Keratinocyte (primary cell): ENCODE measurements at regions not wholly inside any gene's neighbourhood (a gene's known extent, or its start where the extent isn't known, plus 50 kb on each side); places are given as distances from the start of the nearest gene placed in this dataset.

ENCODE experiments used
- EZH2 ChIP-seq: IDR thresholded peaks from one replicate; pipeline ENCODE4 v1.6.1; 2012; ENCODE audit warnings: inconsistent platforms, mild to moderate bottlenecking, low read length, moderate library complexity
- TF ChIP-seq, protein P1 (sequence below), 3 experiments: IDR thresholded peaks in 1 of 3; conservative IDR thresholded peaks in 1 of 3; optimal IDR thresholded peaks in 1 of 3; 2 replicates in 2 of 3; 3 replicates in 1 of 3; pipeline versions ENCODE3 to v1.5.1; 2011; ENCODE audit warnings: low read length in 3 of 3, mild to moderate bottlenecking in 3 of 3, moderate library complexity in 2 of 3, control low read depth in 1 of 3, inconsistent platforms in 1 of 3; ENCODE audit not compliant: insufficient read depth in 2 of 3; ENCODE audit errors: extremely low read depth in 1 of 3

DNA sequence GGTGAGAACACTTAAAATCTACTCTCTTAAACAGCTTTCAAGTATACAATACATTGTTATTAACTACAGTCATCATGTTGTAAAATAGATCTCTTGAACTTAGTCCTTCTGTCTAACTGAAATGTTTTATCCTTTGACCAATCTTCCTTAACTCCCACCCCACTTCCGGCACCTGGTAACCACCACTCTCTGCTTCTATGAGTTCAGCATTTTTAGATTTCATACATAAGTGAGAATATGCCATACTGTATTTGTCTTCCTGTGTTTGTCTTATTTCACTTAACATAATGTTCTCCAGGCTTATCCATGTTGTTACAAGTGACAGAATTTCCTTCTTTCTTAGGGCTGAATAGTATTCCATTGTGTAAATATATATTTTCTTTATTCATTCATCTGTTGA lies 144.1 kb upstream of the TRPC4 start:
- TF ChIP-seq, protein P1, sequence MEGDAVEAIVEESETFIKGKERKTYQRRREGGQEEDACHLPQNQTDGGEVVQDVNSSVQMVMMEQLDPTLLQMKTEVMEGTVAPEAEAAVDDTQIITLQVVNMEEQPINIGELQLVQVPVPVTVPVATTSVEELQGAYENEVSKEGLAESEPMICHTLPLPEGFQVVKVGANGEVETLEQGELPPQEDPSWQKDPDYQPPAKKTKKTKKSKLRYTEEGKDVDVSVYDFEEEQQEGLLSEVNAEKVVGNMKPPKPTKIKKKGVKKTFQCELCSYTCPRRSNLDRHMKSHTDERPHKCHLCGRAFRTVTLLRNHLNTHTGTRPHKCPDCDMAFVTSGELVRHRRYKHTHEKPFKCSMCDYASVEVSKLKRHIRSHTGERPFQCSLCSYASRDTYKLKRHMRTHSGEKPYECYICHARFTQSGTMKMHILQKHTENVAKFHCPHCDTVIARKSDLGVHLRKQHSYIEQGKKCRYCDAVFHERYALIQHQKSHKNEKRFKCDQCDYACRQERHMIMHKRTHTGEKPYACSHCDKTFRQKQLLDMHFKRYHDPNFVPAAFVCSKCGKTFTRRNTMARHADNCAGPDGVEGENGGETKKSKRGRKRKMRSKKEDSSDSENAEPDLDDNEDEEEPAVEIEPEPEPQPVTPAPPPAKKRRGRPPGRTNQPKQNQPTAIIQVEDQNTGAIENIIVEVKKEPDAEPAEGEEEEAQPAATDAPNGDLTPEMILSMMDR (optimal IDR thresholded peaks at IDR 0.05 in 1 of 3, IDR thresholded peaks at IDR 0.05 in 1 of 3, conservative IDR thresholded peaks at IDR 0.05 in 1 of 3; ENCODE audit: extremely low read depth in 1 of 3, insufficient read depth in 2 of 3, low read length in 3 of 3), result no peak
- TF ChIP-seq EZH2, result no peak
